Ovary (tissue), 7 donors: ENCODE measurements at regions not wholly inside any gene's neighbourhood (a gene's known extent, or its start where the extent isn't known, plus 50 kb on each side); places are given as distances from the start of the nearest gene placed in this dataset.

ENCODE experiments used
- DNase-seq, 5 donors: peaks; one replicate each; pipeline ENCODE4 v3.0.0-alpha.2; 2019 to 2020
- H3K27ac ChIP-seq, 2 donors: fragments of 200-600 bp; one replicate each; pipeline versions ENCODE4 v1.5.1 to v1.8.0; 2019 to 2022
- H3K27me3 ChIP-seq: fragments of 200-600 bp; one replicate; pipeline ENCODE4 v1.8.0; 2022
- H3K36me3 ChIP-seq: fragments of 200-600 bp; sonication (generic); one replicate; pipeline ENCODE4 v1.5.1; 2019
- H3K4me1 ChIP-seq: one replicate; pipeline ENCODE4 v1.8.1; 2013; ENCODE audit warnings: mild to moderate bottlenecking, moderate library complexity; ENCODE audit not compliant: insufficient read depth
- H3K4me3 ChIP-seq: fragments of 200-600 bp; sonication (generic); one replicate; pipeline ENCODE4 v1.5.1; 2017
- H3K9me3 ChIP-seq, 2 donors: fragments of 200-600 bp in 1 of 2; sonication (generic) in 1 of 2; one replicate each; pipeline versions ENCODE4 v1.5.1 to v1.8.1; 2013 to 2019; ENCODE audit warnings: mild to moderate bottlenecking in 1 of 2, moderate library complexity in 1 of 2
- EP300 ChIP-seq: sonication (generic); formaldehyde crosslinking; IDR thresholded peaks from one replicate; pipeline ENCODE4 v1.6.1; 2017; ENCODE audit warnings: antibody characterized with exemption
- POLR2A ChIP-seq: fragments of 450-650 bp; IDR thresholded peaks from one replicate; pipeline ENCODE4 v1.6.1; 2017; ENCODE audit warnings: antibody characterized with exemption, mild to moderate bottlenecking, moderate library complexity
- whole genome bisulfite sequencing, 3 donors: extraction: QIAGEN DNeasy Blood & Tissue Kit in 1 of 3; methylation state at CpG; one replicate each; pipeline versions ENCODE4 v1.1.5 to v1.1.7; 2013 to 2017; 5-methylcytosine and 5-hydroxymethylcytosine counted together
- intact Hi-C, 4 donors: fragments of 100-400 bp; cut with DNase I; formaldehyde crosslinking; loops; one replicate each; pipeline versions ENCODE4 v1.11.0 to v1.15.1; 2022 to 2023
- TF ChIP-seq, protein P1 (sequence below), 3 donors: fragments of 450-650 bp in 2 of 3; fragments of 200-600 bp in 1 of 3; IDR thresholded peaks; one replicate each; pipeline versions ENCODE4 v1.5.1 to v1.8.0; 2016 to 2022; ENCODE audit warnings: antibody characterized with exemption in 3 of 3, mild to moderate bottlenecking in 1 of 3
- donor health status: DM: no; HTN: no; CAD: no; lungs with moderate emphysema.
- donor health status: DM: no; HTN: no; CAD: no.
- donor health status: Bipolar disorder and iron deficiency.
- donor health status: DM: no; HTN: no; CAD: no.
- donor health status: DM: yes; HTN: yes; CAD: no.

DNA sequence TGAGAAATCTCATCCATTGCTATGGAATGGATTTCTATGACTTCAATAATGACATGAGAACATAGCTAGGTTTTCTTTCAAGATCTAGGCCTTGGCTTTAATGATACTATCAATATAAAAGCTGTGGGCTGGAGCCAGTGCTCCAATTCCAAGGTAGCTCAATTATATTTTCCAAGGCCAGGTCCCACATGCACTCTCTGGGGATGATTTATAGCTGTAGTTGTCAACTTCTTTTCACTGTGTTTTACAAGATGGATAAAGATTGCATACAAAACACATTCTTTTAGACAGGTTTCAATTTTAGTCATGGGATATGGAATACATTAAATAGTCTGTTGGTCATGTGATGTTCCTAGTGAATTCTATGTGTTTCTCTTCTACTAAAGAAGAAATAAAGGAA lies 156.7 kb downstream of the DCAF12L1 start:
- no peak for TF ChIP-seq POLR2A
- TF ChIP-seq EP300, result no peak
- TF ChIP-seq, protein P1, sequence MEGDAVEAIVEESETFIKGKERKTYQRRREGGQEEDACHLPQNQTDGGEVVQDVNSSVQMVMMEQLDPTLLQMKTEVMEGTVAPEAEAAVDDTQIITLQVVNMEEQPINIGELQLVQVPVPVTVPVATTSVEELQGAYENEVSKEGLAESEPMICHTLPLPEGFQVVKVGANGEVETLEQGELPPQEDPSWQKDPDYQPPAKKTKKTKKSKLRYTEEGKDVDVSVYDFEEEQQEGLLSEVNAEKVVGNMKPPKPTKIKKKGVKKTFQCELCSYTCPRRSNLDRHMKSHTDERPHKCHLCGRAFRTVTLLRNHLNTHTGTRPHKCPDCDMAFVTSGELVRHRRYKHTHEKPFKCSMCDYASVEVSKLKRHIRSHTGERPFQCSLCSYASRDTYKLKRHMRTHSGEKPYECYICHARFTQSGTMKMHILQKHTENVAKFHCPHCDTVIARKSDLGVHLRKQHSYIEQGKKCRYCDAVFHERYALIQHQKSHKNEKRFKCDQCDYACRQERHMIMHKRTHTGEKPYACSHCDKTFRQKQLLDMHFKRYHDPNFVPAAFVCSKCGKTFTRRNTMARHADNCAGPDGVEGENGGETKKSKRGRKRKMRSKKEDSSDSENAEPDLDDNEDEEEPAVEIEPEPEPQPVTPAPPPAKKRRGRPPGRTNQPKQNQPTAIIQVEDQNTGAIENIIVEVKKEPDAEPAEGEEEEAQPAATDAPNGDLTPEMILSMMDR (IDR thresholded peaks at IDR 0.05), result no peak
- Histone ChIP-seq H3K36me3 (no peaks in the 10 kb centered on the region), H3K27ac (no peak overlapping the region), H3K27me3 (peaks cover 3% of the 10 kb centered on the region), H3K9me3 (no peaks in the 10 kb centered on the region), H3K4me3 (no peak overlapping the region), H3K4me1 (no peaks in the 10 kb centered on the region)
- DNase-seq, result no peak
- intact Hi-C loops, result no loop called here

DNA sequence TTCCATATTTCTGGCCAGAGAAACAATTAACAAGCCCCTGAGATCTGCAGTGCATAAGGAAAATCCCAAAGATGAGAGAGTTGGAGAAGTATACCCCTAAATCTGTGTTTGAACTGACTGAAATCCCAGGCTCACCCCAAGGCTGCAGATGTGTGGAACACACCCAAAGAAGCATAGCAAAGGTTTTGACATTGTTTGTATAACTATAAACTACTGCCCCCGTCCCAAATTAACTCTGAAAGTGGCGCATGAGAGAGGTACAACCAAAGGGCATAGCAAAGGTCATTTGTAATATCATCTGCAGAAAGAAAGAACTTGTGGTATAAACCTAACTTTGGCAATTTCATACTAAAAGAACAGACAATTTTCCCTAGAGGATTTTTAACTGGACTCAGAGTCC lies 157.9 kb downstream of the DCAF12L1 start:
- WGBS, 3 donors, result 32 to 52% (median 33%) methylated on average over 2 of the region's 2 CpGs
- Histone ChIP-seq H3K4me1 (no peaks in the 10 kb centered on the region), H3K9me3 (no peaks in the 10 kb centered on the region), H3K4me3 (no peak overlapping the region), H3K27ac (no peak overlapping the region), H3K27me3 (peaks cover 3% of the 10 kb centered on the region), H3K36me3 (no peaks in the 10 kb centered on the region)
- TF ChIP-seq EP300, result no peak
- TF ChIP-seq, protein P1 (IDR thresholded peaks at IDR 0.05), result no peak
- no peak for TF ChIP-seq POLR2A
- intact Hi-C loops, result no loop called here
- no peak for DNase-seq

DNA sequence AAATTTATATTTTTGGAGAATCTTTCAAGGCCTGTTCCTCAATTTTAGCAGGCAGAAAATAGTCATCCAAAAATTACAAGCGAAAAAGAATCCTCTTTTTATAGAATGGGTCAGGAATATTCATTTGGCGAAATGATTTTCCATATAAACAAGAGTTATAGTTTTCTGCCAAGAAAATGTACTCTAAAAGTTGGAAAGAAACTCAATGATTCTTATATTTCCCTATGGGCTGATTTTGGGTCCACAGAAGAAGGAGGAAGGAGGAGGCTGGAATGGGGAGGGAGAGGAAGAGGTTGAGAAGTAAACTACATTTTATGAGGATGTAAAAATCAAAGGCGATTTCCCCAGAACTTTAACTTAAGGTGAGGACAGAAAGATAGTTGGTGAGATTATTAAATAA lies 159.3 kb downstream of the DCAF12L1 start:
- H3K36me3 ChIP-seq, result no peaks in the 10 kb centered on the region
- no peak for DNase-seq
- no peaks in the 10 kb centered on the region for H3K9me3 ChIP-seq
- H3K27ac ChIP-seq, result no peak overlapping the region
- intact Hi-C loops, result no loop called here
- no peaks in the 10 kb centered on the region for H3K4me1 ChIP-seq
- TF ChIP-seq EP300 (no peak), POLR2A (no peak)
- TF ChIP-seq, protein P1 (IDR thresholded peaks at IDR 0.05), result no peak
- no peaks in the 10 kb centered on the region for H3K27me3 ChIP-seq
- H3K4me3 ChIP-seq, result no peak overlapping the region
- WGBS, 3 donors, result 53 to 69% (median 59%) methylated on average over 3 of the region's 3 CpGs

DNA sequence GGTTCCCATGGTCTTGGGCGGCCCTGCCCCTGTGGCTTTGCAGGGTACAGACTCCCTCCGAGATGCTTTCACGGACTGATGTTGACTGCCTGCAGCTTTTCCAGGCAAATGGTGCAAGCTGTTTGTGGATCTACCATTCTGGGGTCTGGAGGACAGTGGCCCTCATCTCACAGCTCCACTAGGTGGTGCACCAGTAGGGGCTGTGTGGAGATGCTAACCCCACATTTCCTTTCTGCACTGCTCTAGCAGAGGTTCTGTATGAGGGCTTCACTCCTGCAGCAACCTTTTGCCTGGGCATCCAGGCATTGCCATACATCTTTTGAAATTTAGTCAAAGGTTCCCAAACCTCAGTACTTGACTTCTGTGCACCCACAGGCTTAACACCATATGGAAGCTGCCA lies 176.1 kb downstream of the DCAF12L1 start:
- H3K27ac ChIP-seq, result no peak overlapping the region
- no peak for TF ChIP-seq EP300
- TF ChIP-seq, protein P1 (IDR thresholded peaks at IDR 0.05), result no peak
- no peak for TF ChIP-seq POLR2A
- DNase-seq, result no peak
- H3K4me3 ChIP-seq, result no peak overlapping the region
- no peaks in the 10 kb centered on the region for H3K36me3 ChIP-seq
- H3K4me1 ChIP-seq, result no peaks in the 10 kb centered on the region
- H3K27me3 ChIP-seq, result no peaks in the 10 kb centered on the region
- H3K9me3 ChIP-seq, result no peaks in the 10 kb centered on the region
- intact Hi-C loops, result no loop called here
- WGBS, 3 donors, result 61 to 80% (median 77%) methylated on average over 3 of the region's 3 CpGs

DNA sequence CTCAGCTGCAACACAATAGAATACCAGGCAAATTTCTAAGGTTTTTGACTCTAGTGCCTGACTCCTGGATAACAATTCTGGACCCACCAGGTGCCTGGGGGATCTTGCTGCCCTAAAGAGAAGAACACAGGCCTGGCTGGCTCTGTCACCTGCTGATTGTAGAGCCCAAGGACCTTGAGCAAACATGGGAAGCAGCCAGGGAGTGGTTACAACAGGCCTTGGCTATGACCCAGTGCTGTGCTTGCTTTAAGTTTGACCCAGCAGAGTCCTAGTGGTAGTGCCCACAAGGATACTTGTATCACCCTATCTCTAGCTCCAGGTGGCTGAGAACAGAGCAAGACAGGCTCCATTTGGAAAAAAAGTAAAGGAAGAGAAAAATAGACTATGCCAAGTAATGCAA lies 176.8 kb upstream of the DCAF12L2 start:
- DNase-seq, result no peak
- no peaks in the 10 kb centered on the region for H3K9me3 ChIP-seq
- no peaks in the 10 kb centered on the region for H3K36me3 ChIP-seq
- no peaks in the 10 kb centered on the region for H3K27me3 ChIP-seq
- intact Hi-C loops, result no loop called here
- no peaks in the 10 kb centered on the region for H3K4me1 ChIP-seq
- no peak overlapping the region for H3K27ac ChIP-seq
- TF ChIP-seq POLR2A (no peak), EP300 (no peak)
- TF ChIP-seq, protein P1 (IDR thresholded peaks at IDR 0.05), result no peak
- H3K4me3 ChIP-seq, result no peak overlapping the region
